ENCODE measurements at regions not wholly inside any gene's neighbourhood (a gene's known extent, or its start where the extent isn't known, plus 50 kb on each side); places are given as distances from the start of the nearest gene placed in this dataset.
"Not testable (repeated sequence)": the region's sequence is repeated elsewhere in the genome, so short reads cannot be mapped to it uniquely, and the experiment has no call there.

DNA sequence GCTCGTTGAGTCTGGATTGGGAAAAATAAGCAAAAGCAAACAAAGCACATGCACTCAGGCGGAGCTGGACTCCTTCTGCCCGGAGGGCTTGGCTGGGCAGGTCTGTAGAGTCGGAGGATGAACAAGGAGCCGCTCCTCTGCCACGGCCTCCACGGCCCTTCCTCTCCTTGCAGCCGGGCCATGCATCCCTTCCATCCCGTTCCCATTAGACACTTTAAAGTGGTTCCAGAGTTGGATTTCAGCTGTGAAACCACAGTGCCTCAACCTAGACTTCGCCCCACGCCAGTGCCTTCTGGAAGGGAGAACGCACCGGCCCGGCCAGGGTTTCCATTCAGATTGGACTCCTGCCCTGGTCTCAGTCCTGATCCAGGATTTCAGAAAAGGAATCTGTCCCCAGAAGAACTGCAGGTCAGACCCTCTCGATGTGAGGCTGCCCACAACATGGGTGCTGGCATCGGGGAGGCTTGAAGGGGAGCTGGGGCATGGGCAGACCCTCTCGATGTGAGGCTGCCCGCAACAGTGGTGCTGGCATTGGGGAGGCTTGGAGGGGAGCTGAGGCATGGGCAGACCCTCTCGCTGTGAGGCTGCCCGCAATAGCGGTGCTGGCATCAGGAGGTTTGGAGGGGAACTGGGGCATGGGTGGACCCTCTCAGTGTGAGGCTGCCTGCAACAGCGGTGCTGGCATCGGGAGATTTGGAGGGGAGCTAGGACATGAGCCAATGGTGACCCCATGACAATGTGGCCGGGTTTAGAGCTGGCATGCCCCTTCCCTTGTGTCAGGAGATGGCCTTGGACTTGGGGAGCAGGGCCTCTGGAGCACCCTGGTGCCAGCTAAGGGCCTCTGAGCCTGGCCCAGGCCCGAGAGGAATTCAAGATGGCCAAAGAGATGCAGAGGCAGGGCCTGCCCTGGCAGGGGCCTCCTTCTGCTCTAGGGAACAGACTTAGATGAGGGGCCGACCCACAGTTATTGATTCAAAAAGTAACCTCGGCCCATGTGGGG lies 304.5 kb downstream of the NDUFA10 start:
- H3K27ac Mint-ChIP-seq: peak overlapping the region in 4 of 7 donors; percentile 14 to 76 (median 46)
- intact Hi-C loops (cut with micrococcal nuclease): no loop called here
- Histone ChIP-seq H3K4me1 (ENCODE audit: control insufficient read depth in 1 of 2, insufficient read depth in 2 of 2, low read length in 2 of 2) (no peaks in the 10 kb centered on the region), H3K9ac (ENCODE audit: insufficient read depth, low read length, poor library complexity, severe bottlenecking) (no peak overlapping the region), H3K4me2 (replicated peaks; ENCODE audit: extremely low read depth, low read length, poor library complexity, severe bottlenecking) (no peak overlapping the region), H3K36me3 (replicated peaks in 1 of 2; ENCODE audit: control insufficient read depth in 1 of 2, insufficient read depth in 2 of 2, low read length in 2 of 2) (no peaks in the 10 kb centered on the region), H3K27me3 (ENCODE audit: control insufficient read depth in 2 of 2, insufficient read depth in 2 of 2, low read length in 2 of 2) (no peaks in the 10 kb centered on the region), H3K9me3 (replicated peaks in 1 of 2; ENCODE audit: control insufficient read depth in 1 of 2, insufficient read depth in 1 of 2, low read length in 2 of 2) (no peaks in the 10 kb centered on the region), H2AFZ (ENCODE audit: insufficient read depth, low read depth, low read length, poor library complexity, severe bottlenecking) (no peak overlapping the region), H3K79me2 (ENCODE audit: insufficient read depth, low read length) (no peaks in the 10 kb centered on the region), H4K20me1 (ENCODE audit: insufficient read depth, low read length) (no peaks in the 10 kb centered on the region), H3K27ac (ENCODE audit: low read depth in 1 of 2, low read length in 2 of 2) (no peak overlapping the region), H3K4me3 (replicated peaks in 1 of 3; ENCODE audit: low read depth in 2 of 3, low read length in 3 of 3) (no peak overlapping the region)
- no peaks in the 10 kb centered on the region for H3K36me3 Mint-ChIP-seq
- TF ChIP-seq, protein P1, sequence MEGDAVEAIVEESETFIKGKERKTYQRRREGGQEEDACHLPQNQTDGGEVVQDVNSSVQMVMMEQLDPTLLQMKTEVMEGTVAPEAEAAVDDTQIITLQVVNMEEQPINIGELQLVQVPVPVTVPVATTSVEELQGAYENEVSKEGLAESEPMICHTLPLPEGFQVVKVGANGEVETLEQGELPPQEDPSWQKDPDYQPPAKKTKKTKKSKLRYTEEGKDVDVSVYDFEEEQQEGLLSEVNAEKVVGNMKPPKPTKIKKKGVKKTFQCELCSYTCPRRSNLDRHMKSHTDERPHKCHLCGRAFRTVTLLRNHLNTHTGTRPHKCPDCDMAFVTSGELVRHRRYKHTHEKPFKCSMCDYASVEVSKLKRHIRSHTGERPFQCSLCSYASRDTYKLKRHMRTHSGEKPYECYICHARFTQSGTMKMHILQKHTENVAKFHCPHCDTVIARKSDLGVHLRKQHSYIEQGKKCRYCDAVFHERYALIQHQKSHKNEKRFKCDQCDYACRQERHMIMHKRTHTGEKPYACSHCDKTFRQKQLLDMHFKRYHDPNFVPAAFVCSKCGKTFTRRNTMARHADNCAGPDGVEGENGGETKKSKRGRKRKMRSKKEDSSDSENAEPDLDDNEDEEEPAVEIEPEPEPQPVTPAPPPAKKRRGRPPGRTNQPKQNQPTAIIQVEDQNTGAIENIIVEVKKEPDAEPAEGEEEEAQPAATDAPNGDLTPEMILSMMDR (IDR thresholded peaks at IDR 0.05): no peak
- no peak overlapping the region for H3K4me3 Mint-ChIP-seq
- WGBS (ENCODE audit: insufficient coverage): 93% methylated on average over 21 of the region's 27 CpGs
- H3K4me1 Mint-ChIP-seq: no peaks in the 10 kb centered on the region
- peaks cover 0 to 4% (median 0%) of the 10 kb centered on the region in 7 donors for H3K9me3 Mint-ChIP-seq
- H3K27me3 Mint-ChIP-seq (ENCODE audit: low read depth in 3 of 3): peaks cover 2 to 3% (median 2%) of the 10 kb centered on the region in 3 donors
- no peak for DNase-seq

DNA sequence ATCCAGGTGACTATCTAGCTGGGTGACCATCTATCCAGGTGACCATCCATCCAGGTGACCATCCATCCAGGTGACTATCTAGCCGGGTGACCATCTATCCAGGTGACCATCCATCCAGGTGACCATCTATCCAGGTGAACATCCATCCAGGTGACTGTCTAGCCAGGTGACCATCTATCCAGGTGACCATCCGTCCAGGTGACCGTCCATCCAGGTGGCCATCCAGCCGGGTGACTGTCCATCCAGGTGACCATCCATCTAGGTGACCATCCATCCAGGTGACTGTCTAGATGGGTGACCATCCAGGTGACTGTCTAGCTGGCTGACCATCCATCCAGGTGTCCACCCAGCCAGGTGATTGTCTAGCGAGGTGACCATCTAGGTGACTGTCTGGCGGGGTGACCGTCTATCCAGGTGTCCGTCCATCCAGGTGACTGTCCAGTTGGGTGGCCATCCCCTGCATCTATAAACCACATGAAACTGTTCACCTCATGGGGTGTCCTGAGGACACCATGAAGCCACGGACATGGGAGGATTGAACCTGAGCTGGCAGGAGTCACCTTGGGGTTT lies 305.3 kb downstream of the NDUFA10 start:
- H3K9me3 ChIP-seq (replicated peaks in 1 of 2; ENCODE audit: control insufficient read depth in 1 of 2, insufficient read depth in 1 of 2, low read length in 2 of 2): no peaks in the 10 kb centered on the region
- intact Hi-C loops (cut with micrococcal nuclease): no loop called here
- H3K79me2 ChIP-seq (ENCODE audit: insufficient read depth, low read length): no peaks in the 10 kb centered on the region
- peaks cover 2 to 3% (median 2%) of the 10 kb centered on the region in 3 donors for H3K27me3 Mint-ChIP-seq (ENCODE audit: low read depth in 3 of 3)
- no peak overlapping the region for H2AFZ ChIP-seq (ENCODE audit: insufficient read depth, low read depth, low read length, poor library complexity, severe bottlenecking)
- no peak overlapping the region for H3K4me2 ChIP-seq (replicated peaks; ENCODE audit: extremely low read depth, low read length, poor library complexity, severe bottlenecking)
- no peaks in the 10 kb centered on the region for H4K20me1 ChIP-seq (ENCODE audit: insufficient read depth, low read length)
- TF ChIP-seq, protein P1 (IDR thresholded peaks at IDR 0.05): no peak
- no peaks in the 10 kb centered on the region for H3K27me3 ChIP-seq (ENCODE audit: control insufficient read depth in 2 of 2, insufficient read depth in 2 of 2, low read length in 2 of 2)
- H3K4me3 Mint-ChIP-seq: no peak overlapping the region
- H3K4me1 ChIP-seq (ENCODE audit: control insufficient read depth in 1 of 2, insufficient read depth in 2 of 2, low read length in 2 of 2): no peaks in the 10 kb centered on the region
- H3K27ac ChIP-seq (ENCODE audit: low read depth in 1 of 2, low read length in 2 of 2): no peak overlapping the region
- no peaks in the 10 kb centered on the region for H3K36me3 Mint-ChIP-seq
- 88% methylated on average over 8 of the region's 9 CpGs for WGBS (ENCODE audit: insufficient coverage)
- H3K9me3 Mint-ChIP-seq: peaks cover 0 to 4% (median 1%) of the 10 kb centered on the region in 7 donors
- no peak overlapping the region for H3K27ac Mint-ChIP-seq
- no peaks in the 10 kb centered on the region for H3K4me1 Mint-ChIP-seq
- H3K4me3 ChIP-seq (replicated peaks in 1 of 3; ENCODE audit: low read depth in 2 of 3, low read length in 3 of 3): no peak overlapping the region
- H3K9ac ChIP-seq (ENCODE audit: insufficient read depth, low read length, poor library complexity, severe bottlenecking): no peak overlapping the region
- no peak for DNase-seq
- H3K36me3 ChIP-seq (replicated peaks in 1 of 2; ENCODE audit: control insufficient read depth in 1 of 2, insufficient read depth in 2 of 2, low read length in 2 of 2): no peaks in the 10 kb centered on the region

DNA sequence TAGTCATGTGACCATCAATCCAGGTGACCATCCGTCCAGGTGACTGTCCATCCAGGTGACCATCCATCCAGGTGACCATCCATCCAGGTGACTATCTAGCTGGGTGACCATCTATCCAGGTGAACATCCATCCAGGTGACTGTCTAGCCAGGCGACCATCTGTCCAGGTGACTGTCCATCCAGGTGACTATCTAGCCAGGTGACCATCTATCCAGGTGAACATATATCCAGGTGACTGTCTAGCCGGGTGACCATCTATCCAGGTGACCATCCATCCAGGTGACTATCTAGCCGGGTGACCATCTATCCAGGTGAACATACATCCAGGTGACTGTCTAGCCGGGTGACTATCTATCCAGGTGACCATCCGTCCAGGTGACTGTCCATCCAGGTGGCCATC lies 306.2 kb downstream of the NDUFA10 start:
- H3K27ac Mint-ChIP-seq; intact Hi-C loops (cut with micrococcal nuclease); H4K20me1 ChIP-seq (ENCODE audit: insufficient read depth, low read length); H3K36me3 Mint-ChIP-seq; H3K36me3 ChIP-seq (replicated peaks in 1 of 2; ENCODE audit: control insufficient read depth in 1 of 2, insufficient read depth in 2 of 2, low read length in 2 of 2); H3K27ac ChIP-seq (ENCODE audit: low read depth in 1 of 2, low read length in 2 of 2); H3K4me1 Mint-ChIP-seq; H3K4me2 ChIP-seq (replicated peaks; ENCODE audit: extremely low read depth, low read length, poor library complexity, severe bottlenecking); H2AFZ ChIP-seq (ENCODE audit: insufficient read depth, low read depth, low read length, poor library complexity, severe bottlenecking); H3K9me3 ChIP-seq (replicated peaks in 1 of 2; ENCODE audit: control insufficient read depth in 1 of 2, insufficient read depth in 1 of 2, low read length in 2 of 2); H3K27me3 ChIP-seq (ENCODE audit: control insufficient read depth in 2 of 2, insufficient read depth in 2 of 2, low read length in 2 of 2); H3K4me3 Mint-ChIP-seq; H3K4me1 ChIP-seq (ENCODE audit: control insufficient read depth in 1 of 2, insufficient read depth in 2 of 2, low read length in 2 of 2); DNase-seq; H3K9ac ChIP-seq (ENCODE audit: insufficient read depth, low read length, poor library complexity, severe bottlenecking); H3K4me3 ChIP-seq (replicated peaks in 1 of 3; ENCODE audit: low read depth in 2 of 3, low read length in 3 of 3); H3K27me3 Mint-ChIP-seq (ENCODE audit: low read depth in 3 of 3); H3K79me2 ChIP-seq (ENCODE audit: insufficient read depth, low read length): not testable (repeated sequence)
- 77% methylated on average over 6 of the region's 6 CpGs for WGBS (ENCODE audit: insufficient coverage)
- peaks cover 0 to 12% (median 9%) of the 10 kb centered on the region in 7 donors for H3K9me3 Mint-ChIP-seq
